ENCODE measurements at regions not wholly inside any gene's neighbourhood (a gene's known extent, or its start where the extent isn't known, plus 50 kb on each side); places are given as distances from the start of the nearest gene placed in this dataset.

GRCh38 chr5:87103616-87104287 lies 163.9 kb upstream of the RASA1 start:
- TF ChIP-seq CTCF (IDR thresholded peaks at IDR 0.05), result no peak
- Histone ChIP-seq H3K36me3 (no peaks in the 10 kb centered on the region), H3K27ac (no peak overlapping the region), H3K9me3 (no peaks in the 10 kb centered on the region), H3K27me3 (no peaks in the 10 kb centered on the region), H3K4me3 (no peak overlapping the region), H3K4me1 (no peaks in the 10 kb centered on the region)
- DNase-seq (ENCODE audit: low spot score), result no peak

- Histone ChIP-seq H3K4me1 (no peaks in the 10 kb centered on the region), H3K9me3 (no peaks in the 10 kb centered on the region), H3K27me3 (no peaks in the 10 kb centered on the region), H3K36me3 (no peaks in the 10 kb centered on the region), H3K27ac (no peak overlapping the region), H3K4me3 (no peak overlapping the region)
- no peak for DNase-seq (ENCODE audit: low spot score)
- TF ChIP-seq CTCF (IDR thresholded peaks at IDR 0.05), result no peak
Measured at GRCh38 chr5:87105577-87105976, 162.1 kb upstream of the RASA1 start.

GRCh38 chr5:87109746-87110145 lies 157.9 kb upstream of the RASA1 start:
- H3K4me1 ChIP-seq, result no peaks in the 10 kb centered on the region
- no peak for DNase-seq (ENCODE audit: low spot score)
- H3K27ac ChIP-seq, result no peak overlapping the region
- no peaks in the 10 kb centered on the region for H3K27me3 ChIP-seq
- no peaks in the 10 kb centered on the region for H3K9me3 ChIP-seq
- no peak for TF ChIP-seq CTCF (IDR thresholded peaks at IDR 0.05)
- H3K36me3 ChIP-seq, result no peaks in the 10 kb centered on the region
- no peak overlapping the region for H3K4me3 ChIP-seq

- Histone ChIP-seq H3K27me3 (no peaks in the 10 kb centered on the region), H3K4me3 (no peak overlapping the region), H3K27ac (no peak overlapping the region), H3K36me3 (no peaks in the 10 kb centered on the region), H3K9me3 (no peaks in the 10 kb centered on the region), H3K4me1 (no peaks in the 10 kb centered on the region)
- no peak for TF ChIP-seq CTCF (IDR thresholded peaks at IDR 0.05)
- DNase-seq (ENCODE audit: low spot score), result no peak
Measured at GRCh38 chr5:87110721-87111120, 157.0 kb upstream of the RASA1 start.

GRCh38 chr5:87113861-87114260 lies 153.8 kb upstream of the RASA1 start:
- H3K27me3 ChIP-seq, result no peaks in the 10 kb centered on the region
- no peaks in the 10 kb centered on the region for H3K9me3 ChIP-seq
- no peak overlapping the region for H3K4me3 ChIP-seq
- DNase-seq (ENCODE audit: low spot score), result no peak
- no peak overlapping the region for H3K27ac ChIP-seq
- H3K36me3 ChIP-seq, result no peaks in the 10 kb centered on the region
- no peak for TF ChIP-seq CTCF (IDR thresholded peaks at IDR 0.05)
- H3K4me1 ChIP-seq, result no peaks in the 10 kb centered on the region

GRCh38 chr5:87114631-87115030 lies 153.1 kb upstream of the RASA1 start:
- DNase-seq (ENCODE audit: low spot score), result no peak
- H3K4me1 ChIP-seq, result no peaks in the 10 kb centered on the region
- no peak overlapping the region for H3K4me3 ChIP-seq
- H3K27ac ChIP-seq, result no peak overlapping the region
- no peak for TF ChIP-seq CTCF (IDR thresholded peaks at IDR 0.05)
- H3K27me3 ChIP-seq, result no peaks in the 10 kb centered on the region
- no peaks in the 10 kb centered on the region for H3K9me3 ChIP-seq
- no peaks in the 10 kb centered on the region for H3K36me3 ChIP-seq
